HG02623 (cell line): ENCODE measurements at regions not wholly inside any gene's neighbourhood (a gene's known extent, or its start where the extent isn't known, plus 50 kb on each side); places are given as distances from the start of the nearest gene placed in this dataset.
"Not testable (repeated sequence)": the region's sequence is repeated elsewhere in the genome, so short reads cannot be mapped to it uniquely, and the experiment has no call there.

ENCODE experiments used
- ATAC-seq: cut with Tn5 transposase; IDR thresholded peaks from one replicate; pipeline ENCODE4 v1.9.1; 2021; ENCODE audit warnings: moderate library complexity; ENCODE audit not compliant: unreplicated experiment

GRCh38 chr11:106276859-106277436 is 199.5 kb downstream of the AASDHPPT start:
- ATAC-seq = no peak

GRCh38 chr11:106277484-106277883 is 200.0 kb downstream of the AASDHPPT start:
- no peak for ATAC-seq

GRCh38 chr11:106278391-106278790 is 200.9 kb downstream of the AASDHPPT start:
- ATAC-seq = no peak

GRCh38 chr11:106280036-106280435 is 202.6 kb downstream of the AASDHPPT start:
- no peak for ATAC-seq

- no peak for ATAC-seq
Observed at GRCh38 chr11:106281455-106282173, 204.2 kb downstream of the AASDHPPT start.

GRCh38 chr11:106286881-106287504 is 209.5 kb downstream of the AASDHPPT start:
- ATAC-seq = no peak

- no peak for ATAC-seq
Observed at GRCh38 chr11:106288057-106288456, 210.6 kb downstream of the AASDHPPT start.

GRCh38 chr11:106288822-106289387 is 211.4 kb downstream of the AASDHPPT start:
- ATAC-seq = no peak

GRCh38 chr11:106292526-106292925 is 215.1 kb downstream of the AASDHPPT start:
- ATAC-seq = no peak

GRCh38 chr11:106295974-106296373 is 218.5 kb downstream of the AASDHPPT start:
- ATAC-seq = no peak

- no peak for ATAC-seq
Observed at GRCh38 chr11:106302416-106302815, 225.0 kb downstream of the AASDHPPT start.

GRCh38 chr11:106304274-106304673 is 226.8 kb downstream of the AASDHPPT start:
- ATAC-seq = no peak

GRCh38 chr11:106305458-106305857 is 228.0 kb downstream of the AASDHPPT start:
- ATAC-seq = no peak

- ATAC-seq = no peak
Observed at GRCh38 chr11:106306942-106307341, 229.5 kb downstream of the AASDHPPT start.

GRCh38 chr11:106309070-106309684 is 231.7 kb downstream of the AASDHPPT start:
- no peak for ATAC-seq

- no peak for ATAC-seq
Observed at GRCh38 chr11:106311531-106312230, 234.2 kb downstream of the AASDHPPT start.

GRCh38 chr11:106317208-106317773 is 239.8 kb downstream of the AASDHPPT start:
- not testable (repeated sequence) for ATAC-seq

- ATAC-seq = no peak
Observed at GRCh38 chr11:106321601-106322000, 244.1 kb downstream of the AASDHPPT start.

GRCh38 chr11:106322106-106322505 is 244.6 kb downstream of the AASDHPPT start:
- no peak for ATAC-seq

GRCh38 chr11:106326087-106326486 is 248.6 kb downstream of the AASDHPPT start:
- no peak for ATAC-seq
